ENCODE measurements at regions not wholly inside any gene's neighbourhood (a gene's known extent, or its start where the extent isn't known, plus 50 kb on each side); places are given as distances from the start of the nearest gene placed in this dataset.

DNA sequence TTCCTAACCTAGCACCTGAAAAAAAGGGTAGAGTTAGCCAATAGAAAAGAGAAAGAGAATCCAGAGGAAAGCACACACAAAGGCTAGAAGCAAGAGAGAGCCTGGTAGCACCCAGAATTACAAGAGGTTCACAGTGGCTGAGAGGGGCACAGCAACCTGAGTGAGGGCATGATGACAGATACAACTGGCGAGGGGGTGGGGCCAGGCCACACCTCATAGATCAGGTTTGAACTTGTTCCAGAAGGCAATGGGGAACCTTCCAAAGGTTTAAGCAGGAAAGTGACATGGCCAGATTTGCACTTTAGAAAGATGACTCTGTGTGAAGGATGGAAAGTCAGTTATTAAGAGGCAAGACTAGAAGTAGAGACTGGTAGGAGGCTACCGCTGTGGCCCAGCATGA is 148.0 kb downstream of the TTC32 start:
- no peak for DNase-seq (ENCODE audit: extremely low spot score)
- ChIA-PET CTCF (no interaction called here), POLR2A (no interaction called here)
- TF ChIP-seq, protein P1, sequence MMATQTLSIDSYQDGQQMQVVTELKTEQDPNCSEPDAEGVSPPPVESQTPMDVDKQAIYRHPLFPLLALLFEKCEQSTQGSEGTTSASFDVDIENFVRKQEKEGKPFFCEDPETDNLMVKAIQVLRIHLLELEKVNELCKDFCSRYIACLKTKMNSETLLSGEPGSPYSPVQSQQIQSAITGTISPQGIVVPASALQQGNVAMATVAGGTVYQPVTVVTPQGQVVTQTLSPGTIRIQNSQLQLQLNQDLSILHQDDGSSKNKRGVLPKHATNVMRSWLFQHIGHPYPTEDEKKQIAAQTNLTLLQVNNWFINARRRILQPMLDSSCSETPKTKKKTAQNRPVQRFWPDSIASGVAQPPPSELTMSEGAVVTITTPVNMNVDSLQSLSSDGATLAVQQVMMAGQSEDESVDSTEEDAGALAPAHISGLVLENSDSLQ (IDR thresholded peaks at IDR 0.05): no peak
- no peak for TF ChIP-seq SP1 (IDR thresholded peaks at IDR 0.05)
- no peak for TF ChIP-seq ELF4 (IDR thresholded peaks at IDR 0.05)
- TF ChIP-seq TARDBP (IDR thresholded peaks at IDR 0.05): no peak
- TF ChIP-seq SUZ12 (IDR thresholded peaks at IDR 0.05): no peak
- no peak for TF ChIP-seq FOXK2 (IDR thresholded peaks at IDR 0.05)
- no peak for TF ChIP-seq ZNF384 (IDR thresholded peaks at IDR 0.05)
- no peak for TF ChIP-seq L3MBTL2 (conservative IDR thresholded peaks at IDR 0.05)
- no peak for TF ChIP-seq NFRKB (IDR thresholded peaks at IDR 0.05)

DNA sequence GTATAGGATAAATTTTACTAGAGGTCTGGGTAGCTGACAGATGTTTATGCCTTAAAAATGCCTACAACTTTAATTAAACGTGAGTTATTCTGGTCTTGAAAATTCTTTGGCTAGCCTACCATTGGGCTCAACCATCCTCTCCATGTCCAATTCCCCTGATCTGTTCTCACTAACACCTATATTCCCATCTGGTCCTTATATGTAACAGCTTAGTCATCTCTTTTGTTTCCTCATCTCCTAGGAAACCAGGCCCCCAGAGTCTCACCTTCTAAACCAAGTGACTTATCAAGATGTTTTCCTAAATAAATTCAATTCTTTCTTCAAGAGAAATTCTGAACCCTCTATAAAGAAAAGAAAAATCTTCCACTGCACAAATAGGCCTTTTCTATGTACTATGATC is 148.5 kb downstream of the TTC32 start:
- CTCF ChIA-PET: no interaction called here
- POLR2A ChIA-PET: no interaction called here
- no peak for DNase-seq (ENCODE audit: extremely low spot score)
- no peak for TF ChIP-seq ZNF384 (IDR thresholded peaks at IDR 0.05)

DNA sequence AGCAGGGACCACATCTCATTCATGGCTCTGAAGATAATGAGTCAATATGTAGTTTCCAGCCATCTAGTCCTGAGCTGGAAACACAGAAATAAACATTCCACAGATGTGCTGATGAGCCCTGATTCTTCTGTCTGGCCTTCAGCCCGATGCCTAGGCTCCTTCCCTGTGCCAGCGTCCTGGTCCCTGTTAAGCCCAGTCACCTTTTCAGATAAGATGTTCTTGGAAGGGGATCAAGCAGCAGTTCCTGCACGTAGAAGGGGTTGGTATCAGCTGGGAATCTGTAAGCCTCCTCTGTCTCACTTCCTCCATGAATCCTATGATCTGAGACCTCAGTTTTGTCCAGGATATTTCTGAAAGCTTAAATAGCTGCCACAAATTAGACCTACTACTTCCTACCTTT is 149.3 kb downstream of the TTC32 start:
- ChIA-PET POLR2A (no interaction called here), CTCF (no interaction called here)
- DNase-seq (ENCODE audit: extremely low spot score): no peak
- TF ChIP-seq TARDBP (IDR thresholded peaks at IDR 0.05) (no peak), FOXM1 (IDR thresholded peaks at IDR 0.05; ENCODE audit: borderline replicate concordance) (no peak), SUZ12 (IDR thresholded peaks at IDR 0.05) (no peak), NFRKB (IDR thresholded peaks at IDR 0.05) (no peak), FOXK2 (IDR thresholded peaks at IDR 0.05) (no peak), FOXA1 (IDR thresholded peaks at IDR 0.05) (no peak), SP1 (IDR thresholded peaks at IDR 0.05) (no peak), BHLHE40 (IDR thresholded peaks at IDR 0.05; ENCODE audit: borderline replicate concordance) (no peak), ZNF384 (IDR thresholded peaks at IDR 0.05) (no peak), ELF4 (IDR thresholded peaks at IDR 0.05) (no peak), LEF1 (IDR thresholded peaks at IDR 0.05; ENCODE audit: borderline replicate concordance) (no peak), L3MBTL2 (conservative IDR thresholded peaks at IDR 0.05) (no peak), ARNT (IDR thresholded peaks at IDR 0.05) (no peak), CTBP1 (IDR thresholded peaks at IDR 0.05; ENCODE audit: borderline replicate concordance) (no peak), HDGF (IDR thresholded peaks at IDR 0.05; ENCODE audit: borderline replicate concordance) (no peak)
- TF ChIP-seq, protein P1 (IDR thresholded peaks at IDR 0.05): no peak

DNA sequence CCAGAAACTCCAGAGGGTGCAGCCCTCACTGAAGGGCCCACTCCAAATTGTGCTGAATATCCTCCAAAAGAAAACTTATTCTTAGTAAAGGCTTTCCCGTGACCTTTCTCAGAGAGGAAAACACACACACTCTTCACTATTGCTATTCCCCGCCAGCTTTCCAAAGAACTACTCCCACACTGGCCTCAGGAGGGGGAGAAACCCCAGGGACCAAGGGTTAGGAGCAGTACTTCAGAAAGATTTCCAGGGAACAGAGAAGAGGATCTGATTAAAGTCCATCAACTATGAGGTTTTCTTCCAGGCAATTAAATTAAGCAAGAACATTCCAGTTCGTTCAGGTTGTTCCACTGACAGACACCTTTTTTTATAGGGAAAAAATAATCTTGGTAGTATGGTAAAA is 150.2 kb downstream of the TTC32 start:
- TF ChIP-seq L3MBTL2 (conservative IDR thresholded peaks at IDR 0.05) (no peak), HDGF (IDR thresholded peaks at IDR 0.05; ENCODE audit: borderline replicate concordance) (no peak), CTBP1 (IDR thresholded peaks at IDR 0.05; ENCODE audit: borderline replicate concordance) (no peak), TARDBP (IDR thresholded peaks at IDR 0.05) (no peak), FOXK2 (IDR thresholded peaks at IDR 0.05) (no peak), BHLHE40 (IDR thresholded peaks at IDR 0.05; ENCODE audit: borderline replicate concordance) (no peak), NFRKB (IDR thresholded peaks at IDR 0.05) (no peak), FOXM1 (IDR thresholded peaks at IDR 0.05; ENCODE audit: borderline replicate concordance) (no peak)
- POLR2A ChIA-PET: no interaction called here
- CTCF ChIA-PET: no interaction called here
- no peak for DNase-seq (ENCODE audit: extremely low spot score)

DNA sequence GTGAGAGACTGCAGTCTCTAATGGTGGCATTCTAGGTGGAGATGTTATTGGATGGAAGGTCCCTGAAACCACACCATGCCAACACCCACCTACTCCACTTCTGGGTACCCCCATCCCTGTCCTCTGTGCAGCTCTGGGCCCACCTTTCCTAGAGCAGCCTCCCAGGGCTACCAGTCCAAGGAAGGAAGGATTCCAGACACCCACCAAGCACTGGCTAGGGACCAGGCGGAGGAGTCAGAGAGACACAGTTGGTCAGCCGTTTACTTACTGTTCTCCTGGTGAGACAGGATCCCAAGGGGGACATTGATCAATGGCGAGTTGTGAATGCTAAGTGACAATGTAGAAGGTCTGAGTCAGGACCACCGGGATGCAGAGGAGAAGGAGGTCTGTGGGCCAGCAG is 151.6 kb downstream of the TTC32 start:
- ChIA-PET POLR2A (no interaction called here), CTCF (no interaction called here)
- TF ChIP-seq FOXK2 (IDR thresholded peaks at IDR 0.05) (no peak), ELF4 (IDR thresholded peaks at IDR 0.05) (no peak), ARNT (IDR thresholded peaks at IDR 0.05) (no peak)
- DNase-seq (ENCODE audit: extremely low spot score): no peak

DNA sequence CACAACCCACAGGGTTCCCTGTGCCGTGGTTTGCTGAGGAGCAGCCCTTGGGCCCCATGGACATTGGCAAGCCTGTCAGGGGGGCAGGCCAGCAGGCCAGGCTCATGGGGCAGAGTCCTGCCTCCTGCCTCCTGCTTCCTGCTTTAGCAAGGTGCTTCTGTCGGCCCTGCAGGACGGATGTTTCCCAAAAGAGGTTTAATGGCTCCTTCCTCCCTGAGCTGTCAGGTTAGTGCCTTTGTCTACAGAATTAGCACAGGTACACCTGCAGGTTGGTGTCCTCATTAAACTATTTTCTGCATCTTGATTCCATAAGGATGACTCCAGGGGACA is 152.3 kb downstream of the TTC32 start:
- ChIA-PET CTCF (no interaction called here), POLR2A (no interaction called here)
- no peak for TF ChIP-seq SUZ12 (IDR thresholded peaks at IDR 0.05)
- no peak for TF ChIP-seq LEF1 (IDR thresholded peaks at IDR 0.05; ENCODE audit: borderline replicate concordance)
- TF ChIP-seq TARDBP (IDR thresholded peaks at IDR 0.05): no peak
- TF ChIP-seq HDGF (IDR thresholded peaks at IDR 0.05; ENCODE audit: borderline replicate concordance): no peak
- no peak for TF ChIP-seq BHLHE40 (IDR thresholded peaks at IDR 0.05; ENCODE audit: borderline replicate concordance)
- no peak for TF ChIP-seq FOXM1 (IDR thresholded peaks at IDR 0.05; ENCODE audit: borderline replicate concordance)
- TF ChIP-seq L3MBTL2 (conservative IDR thresholded peaks at IDR 0.05): no peak
- no peak for TF ChIP-seq ELF4 (IDR thresholded peaks at IDR 0.05)
- no peak for TF ChIP-seq SP1 (IDR thresholded peaks at IDR 0.05)
- no peak for TF ChIP-seq CTBP1 (IDR thresholded peaks at IDR 0.05; ENCODE audit: borderline replicate concordance)
- TF ChIP-seq, protein P1 (IDR thresholded peaks at IDR 0.05): no peak
- TF ChIP-seq ARNT (IDR thresholded peaks at IDR 0.05): no peak
- no peak for TF ChIP-seq FOXA1 (IDR thresholded peaks at IDR 0.05)
- TF ChIP-seq ZNF384 (IDR thresholded peaks at IDR 0.05): no peak
- TF ChIP-seq FOXK2 (IDR thresholded peaks at IDR 0.05): no peak
- TF ChIP-seq NFRKB (IDR thresholded peaks at IDR 0.05): no peak

DNA sequence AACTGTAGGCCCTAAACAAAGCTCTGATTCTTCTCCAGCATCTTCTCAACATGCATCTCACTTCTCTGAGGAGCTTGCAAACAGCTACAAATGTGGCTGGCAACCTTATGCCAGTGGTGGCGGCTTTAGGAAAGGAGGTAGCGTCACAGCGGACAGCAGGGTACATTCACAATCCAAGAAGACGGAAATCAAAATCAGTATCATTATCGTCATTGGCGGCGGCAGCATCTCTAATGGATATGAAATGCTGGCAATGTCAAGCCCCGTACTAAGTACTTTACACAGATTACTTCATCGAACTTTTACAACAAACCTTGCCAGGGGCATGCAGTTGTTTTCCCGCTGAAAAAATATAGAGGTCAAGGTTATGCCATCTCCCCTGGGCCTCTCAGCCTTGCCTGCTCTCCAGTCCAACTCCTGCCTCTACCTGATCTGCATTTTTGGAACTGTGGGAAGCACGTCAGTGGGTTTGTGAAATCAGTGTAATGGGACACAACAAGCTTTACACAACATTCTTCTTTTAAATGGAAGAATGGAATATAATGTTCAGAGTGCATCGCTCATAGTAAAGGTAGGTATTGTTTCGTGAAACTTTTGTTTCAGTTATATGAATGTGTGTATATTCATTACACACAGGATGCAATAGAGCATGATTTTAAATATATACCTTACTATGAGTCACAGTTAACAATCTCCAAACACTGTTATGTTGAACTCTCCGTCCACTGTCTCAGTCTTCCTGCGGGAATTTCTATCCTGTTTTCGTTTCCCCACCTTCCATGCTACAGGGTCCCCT is 152.9 kb downstream of the TTC32 start:
- ChIA-PET CTCF (no interaction called here), POLR2A (no interaction called here)
- TF ChIP-seq HDGF (IDR thresholded peaks at IDR 0.05; ENCODE audit: borderline replicate concordance) (no peak), ARNT (IDR thresholded peaks at IDR 0.05) (no peak), NFRKB (IDR thresholded peaks at IDR 0.05) (no peak), ELF4 (IDR thresholded peaks at IDR 0.05) (no peak), FOXA1 (IDR thresholded peaks at IDR 0.05) (no peak), LEF1 (IDR thresholded peaks at IDR 0.05; ENCODE audit: borderline replicate concordance) (no peak), TARDBP (IDR thresholded peaks at IDR 0.05) (no peak), FOXK2 (IDR thresholded peaks at IDR 0.05) (no peak), SP1 (IDR thresholded peaks at IDR 0.05) (no peak), ZNF384 (IDR thresholded peaks at IDR 0.05) (no peak), L3MBTL2 (conservative IDR thresholded peaks at IDR 0.05) (no peak), BHLHE40 (IDR thresholded peaks at IDR 0.05; ENCODE audit: borderline replicate concordance) (no peak), FOXM1 (IDR thresholded peaks at IDR 0.05; ENCODE audit: borderline replicate concordance) (no peak)
- TF ChIP-seq, protein P1 (IDR thresholded peaks at IDR 0.05): no peak
- DNase-seq (ENCODE audit: extremely low spot score): no peak

More for the DNA sequence above, 152.3 kb downstream of the TTC32 start:
- no peak for DNase-seq (ENCODE audit: extremely low spot score)
